ENCODE measurements at regions not wholly inside any gene's neighbourhood (a gene's known extent, or its start where the extent isn't known, plus 50 kb on each side); places are given as distances from the start of the nearest gene placed in this dataset.
A peak's percentile ranks its signal among the peaks of the same experiment; 100 is the strongest.

DNA sequence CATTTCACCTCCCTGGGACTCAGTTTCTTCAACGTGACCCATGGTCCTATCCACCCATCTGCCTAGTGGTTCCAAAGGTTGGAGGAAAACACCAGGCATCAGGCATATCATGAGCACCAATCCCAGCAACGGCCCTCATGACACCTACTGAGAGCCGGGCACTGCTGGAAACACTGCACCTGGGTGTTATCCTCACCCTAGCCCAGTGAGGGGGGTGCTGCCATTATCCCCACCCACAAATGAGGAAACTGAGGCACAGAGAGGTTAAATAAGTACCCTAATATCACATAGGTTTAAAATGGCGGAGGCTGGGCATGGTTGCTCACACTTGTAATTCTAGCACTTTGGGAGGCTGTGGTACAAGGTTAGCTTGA is 206.9 kb downstream of the MATN1 start:
- FAIRE-seq, result no peak
- no peak for DNase-seq (ENCODE audit: low spot score)

- FAIRE-seq (no peak), DNase-seq (ENCODE audit: low spot score) (no peak)
These were observed 207.5 kb downstream of the MATN1 start for GRCh38 chr1:30515755-30516484.

- FAIRE-seq, result no peak
- DNase-seq (ENCODE audit: low spot score), result no peak
These were observed 208.4 kb downstream of the MATN1 start for GRCh38 chr1:30514945-30515344.

DNA sequence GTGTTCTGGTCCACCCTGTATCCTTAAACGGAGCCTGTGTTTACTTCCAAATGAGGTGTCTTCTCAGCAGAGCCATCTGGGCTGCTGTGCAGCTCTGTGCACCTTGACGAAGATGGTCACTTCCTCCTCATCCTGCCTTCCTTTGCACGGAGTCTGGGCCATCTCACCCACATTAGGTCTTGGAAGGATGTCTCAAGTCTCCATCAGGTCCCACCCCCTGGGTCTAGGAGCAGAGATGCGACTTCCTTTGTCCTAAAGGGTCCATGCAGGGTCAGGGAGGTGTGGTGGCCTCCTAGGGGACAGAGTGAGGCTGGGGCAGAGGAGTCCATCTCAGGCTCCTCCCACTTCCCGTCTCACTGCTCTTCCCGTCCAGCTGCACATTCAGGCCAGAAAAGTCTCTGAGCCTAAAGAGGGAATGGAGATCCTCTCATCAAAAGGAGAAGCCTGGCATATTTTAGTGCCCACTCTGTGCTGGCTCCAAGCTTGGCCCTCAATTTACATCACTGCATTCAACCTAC is 209.2 kb downstream of the MATN1 start:
- no peak for DNase-seq (ENCODE audit: low spot score)
- FAIRE-seq, result no peak

DNA sequence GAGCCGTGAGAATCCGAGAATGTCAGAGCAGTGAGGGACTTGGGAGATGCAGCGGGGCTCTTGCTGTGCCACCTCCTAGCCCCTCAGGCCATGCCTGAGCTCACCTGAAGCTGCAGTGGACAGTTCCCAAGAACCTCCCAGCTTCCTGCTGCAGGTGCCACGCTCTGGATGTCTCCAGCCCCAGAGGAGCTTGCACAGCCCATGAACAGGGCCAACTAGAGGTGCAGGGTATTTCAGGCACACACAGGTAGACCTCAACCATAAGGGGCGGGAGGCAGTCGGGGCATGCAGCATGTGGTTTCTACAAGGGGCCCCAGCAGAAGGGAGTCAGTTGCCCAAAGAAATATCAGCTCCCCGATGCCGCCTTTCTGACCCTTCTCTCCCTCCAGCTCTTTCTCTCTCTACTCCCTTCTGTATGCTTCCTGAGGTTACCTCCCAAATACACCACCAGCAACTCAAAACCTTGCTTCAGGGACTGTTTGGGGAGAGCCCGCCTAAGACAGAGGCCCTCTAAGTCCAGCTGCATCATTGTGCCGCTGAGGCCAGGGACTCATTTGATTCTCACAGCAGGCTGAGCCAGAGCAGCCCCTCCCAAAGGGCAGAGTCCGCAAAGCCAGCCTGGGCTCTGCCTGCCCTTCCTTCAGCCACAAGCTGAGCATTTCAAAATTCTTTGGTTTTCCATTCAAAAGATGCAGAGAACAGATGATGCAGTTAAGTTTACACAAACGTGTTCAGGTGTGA is 209.8 kb downstream of the MATN1 start:
- DNase-seq (ENCODE audit: low spot score) (no peak), FAIRE-seq (no peak)

DNA sequence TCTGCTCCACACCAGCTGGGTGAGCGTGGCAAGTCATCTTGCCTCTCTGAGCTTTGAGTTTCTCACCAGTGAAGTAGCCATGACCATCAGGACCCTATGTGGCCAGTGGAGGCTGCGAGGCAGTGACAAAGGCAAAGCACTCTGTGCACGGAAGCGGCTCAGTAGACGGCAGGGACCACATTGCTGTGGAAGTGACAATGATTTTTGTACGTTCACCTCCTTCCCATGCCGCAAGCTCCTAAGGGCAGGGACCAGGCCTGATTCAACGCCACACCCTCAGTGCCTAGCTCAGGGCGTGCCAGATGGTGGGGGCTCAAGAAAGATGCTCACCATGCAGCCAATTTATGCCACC is 210.5 kb downstream of the MATN1 start:
- no peak for FAIRE-seq
- DNase-seq (ENCODE audit: low spot score), result no peak

GRCh38 chr1:30511991-30512913 is 211.1 kb downstream of the MATN1 start:
- DNase-seq (ENCODE audit: low spot score) (peak; percentile 91), FAIRE-seq (peak; percentile 57)

DNA sequence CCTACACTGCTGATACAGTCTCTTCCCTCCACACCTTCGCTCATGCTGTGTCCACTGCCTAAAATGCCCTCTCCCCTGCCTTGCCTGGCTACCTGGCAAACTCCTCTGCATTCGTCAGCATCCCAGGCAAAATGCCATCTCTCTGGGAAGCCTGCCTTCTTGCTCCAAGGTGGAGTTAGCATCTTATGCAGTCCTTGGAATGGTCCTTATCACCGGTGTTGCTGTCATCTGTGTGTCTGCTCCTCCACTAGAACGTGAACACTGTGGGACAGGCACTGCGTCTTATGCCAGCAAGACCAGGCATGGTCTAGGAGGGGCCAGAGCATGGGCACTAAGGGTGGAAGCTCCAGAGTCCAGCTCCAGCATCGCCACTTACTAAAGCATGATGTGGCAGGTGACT is 211.8 kb downstream of the MATN1 start:
- no peak for FAIRE-seq
- no peak for DNase-seq (ENCODE audit: low spot score)

DNA sequence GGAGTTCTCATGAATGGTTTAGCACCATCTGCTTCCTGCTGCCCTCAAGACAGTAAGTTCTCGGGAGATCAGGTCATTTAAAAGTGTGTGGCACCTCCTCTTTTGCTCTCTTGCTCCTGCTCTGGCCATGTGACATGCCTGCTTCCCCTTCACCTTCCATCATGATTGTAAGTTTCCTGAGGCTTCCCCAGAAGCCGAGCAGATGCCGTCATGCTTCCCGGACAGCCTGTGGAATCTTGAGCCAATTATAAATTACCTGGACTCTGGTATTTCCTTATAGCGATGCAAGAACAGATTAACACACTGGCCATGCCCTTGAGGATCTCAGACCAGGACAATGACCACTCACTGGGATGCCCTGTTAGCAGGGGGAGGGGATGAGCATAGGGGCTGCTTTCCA is 212.3 kb downstream of the MATN1 start:
- no peak for FAIRE-seq
- DNase-seq (ENCODE audit: low spot score), result no peak

DNA sequence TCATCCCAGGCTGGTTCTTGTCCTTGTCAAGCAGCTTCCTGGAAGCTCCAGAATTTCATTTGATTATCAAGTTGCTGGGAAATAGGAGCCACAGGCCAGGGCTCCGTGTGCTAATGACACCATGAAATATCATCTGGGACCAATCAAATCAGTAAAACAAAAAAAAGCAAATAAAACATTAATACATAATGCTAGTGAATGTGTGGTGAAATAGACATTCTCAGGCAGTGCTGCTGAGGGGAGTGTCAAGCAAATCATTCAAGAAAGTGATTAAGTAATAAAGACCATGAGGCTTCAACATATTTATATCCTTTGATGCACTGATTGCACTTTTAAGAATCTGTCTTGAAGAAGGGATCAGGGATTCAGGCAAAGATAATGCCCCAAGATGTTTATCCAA is 213.7 kb downstream of the MATN1 start:
- no peak for FAIRE-seq

GRCh38 chr1:30508611-30509010 is 214.8 kb downstream of the MATN1 start:
- FAIRE-seq (no peak), DNase-seq (ENCODE audit: low spot score) (no peak)

More for the DNA sequence above, 213.7 kb downstream of the MATN1 start:
- no peak for DNase-seq (ENCODE audit: low spot score)

- DNase-seq (ENCODE audit: low spot score) (no peak), FAIRE-seq (no peak)
These were observed 215.3 kb downstream of the MATN1 start for GRCh38 chr1:30508175-30508448.

DNA sequence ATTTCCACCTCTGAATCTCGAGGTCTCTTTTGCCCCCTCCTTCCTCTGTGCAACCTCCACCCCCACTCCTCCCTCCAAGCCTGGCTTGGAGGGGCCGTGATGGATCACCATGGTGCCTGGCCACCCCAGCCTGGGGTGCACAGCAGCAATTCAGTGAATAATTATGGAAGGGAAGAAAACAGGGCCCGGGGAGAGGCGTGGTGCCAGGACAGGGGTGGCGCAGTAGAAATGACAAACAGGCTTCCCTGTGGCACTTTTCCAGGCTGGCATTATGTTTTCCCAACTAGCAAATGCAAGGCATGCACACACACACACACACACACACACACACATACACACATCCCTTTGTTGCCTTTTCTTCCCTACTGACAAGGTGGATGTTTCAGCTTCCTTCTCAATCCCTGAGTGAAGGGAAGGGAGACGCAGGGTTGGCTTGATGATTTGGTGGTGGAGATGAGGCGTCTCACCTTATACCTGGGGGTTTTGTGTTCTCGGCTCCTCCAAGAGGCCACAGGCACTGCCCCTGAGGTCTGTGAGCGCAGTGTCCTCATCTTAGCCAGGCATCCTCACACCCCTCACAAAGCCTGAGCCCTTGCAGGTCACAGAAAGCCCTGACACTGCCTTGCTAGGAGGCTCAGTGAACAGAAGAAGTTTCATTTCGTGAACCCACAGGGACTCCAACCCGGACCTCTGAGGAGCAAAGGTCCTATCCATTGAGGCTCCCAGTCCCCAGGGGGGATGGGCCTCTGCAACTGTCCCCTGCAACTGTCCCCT is 215.8 kb downstream of the MATN1 start:
- no peak for DNase-seq (ENCODE audit: low spot score)

DNA sequence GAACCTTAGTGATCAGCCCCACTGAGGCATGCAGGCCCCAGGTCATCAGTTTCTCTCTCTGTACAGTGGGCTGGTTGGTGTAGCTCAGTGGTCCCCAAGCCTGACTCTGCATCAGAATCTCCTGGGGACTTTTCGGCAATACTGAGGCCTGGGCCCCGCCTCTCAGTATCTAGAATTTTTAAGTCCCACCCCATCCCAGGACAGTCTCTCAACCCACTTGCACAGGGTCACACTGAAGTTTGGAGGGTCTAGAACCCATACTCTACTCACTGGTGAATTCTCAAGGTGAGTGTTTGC is 216.4 kb downstream of the MATN1 start:
- DNase-seq (ENCODE audit: low spot score) (no peak), FAIRE-seq (no peak)

More for the DNA sequence above, 215.8 kb downstream of the MATN1 start:
- FAIRE-seq, result no peak

DNA sequence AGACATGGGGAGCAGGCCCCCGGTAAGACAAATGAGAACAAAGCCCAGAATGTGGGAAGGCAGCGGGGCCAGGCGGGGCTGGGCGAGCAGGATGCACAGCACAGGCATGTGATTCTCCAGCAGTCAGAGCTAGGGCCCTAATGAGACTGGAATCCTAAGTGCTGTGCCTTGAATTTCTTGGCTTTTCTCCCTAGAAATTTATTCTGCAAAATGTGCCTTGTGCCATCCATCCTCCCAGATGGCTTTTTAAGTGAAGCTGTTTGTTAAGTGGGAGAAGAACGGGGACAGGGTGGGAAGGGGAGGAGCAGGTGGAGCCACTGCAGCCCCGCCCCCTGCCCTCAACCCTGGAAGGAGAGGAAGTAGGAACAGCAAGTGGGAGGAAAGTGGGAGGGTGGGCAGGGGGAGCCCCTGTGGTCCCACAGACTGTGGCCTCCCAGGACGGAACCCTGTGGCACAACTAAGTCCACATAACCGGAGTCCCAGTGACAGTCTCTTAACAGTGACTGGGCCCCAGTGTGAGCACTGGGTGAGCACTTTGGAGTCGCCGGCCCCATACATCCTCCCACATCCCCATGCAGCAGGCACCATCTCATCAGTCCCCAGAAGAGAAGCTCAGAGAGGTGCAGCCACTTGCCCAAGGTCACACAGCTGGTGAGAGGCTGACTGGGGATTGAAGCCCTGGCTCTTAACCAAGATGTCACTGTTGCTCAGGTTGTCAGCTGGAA is 216.9 kb downstream of the MATN1 start:
- FAIRE-seq (no peak), DNase-seq (ENCODE audit: low spot score) (no peak)

DNA sequence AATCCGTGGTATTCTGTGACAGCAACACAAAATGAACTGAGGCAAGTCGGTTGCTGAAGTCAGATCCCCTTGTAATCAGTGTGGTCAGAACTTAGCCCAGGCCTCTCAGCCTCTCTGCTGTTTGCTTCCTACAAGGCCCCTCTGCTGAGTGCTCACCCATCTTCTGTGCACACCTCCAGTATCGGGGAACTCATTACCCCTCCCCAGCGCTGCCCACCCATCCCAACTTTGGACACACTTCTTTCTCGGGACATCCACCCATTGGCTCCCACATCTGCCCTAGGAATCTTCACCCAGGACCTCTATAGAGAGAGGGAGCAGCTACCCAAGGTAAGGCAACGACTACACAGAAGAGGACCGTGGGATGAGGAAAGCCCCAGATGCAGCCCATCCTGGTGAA is 217.5 kb downstream of the MATN1 start:
- FAIRE-seq (no peak), DNase-seq (ENCODE audit: low spot score) (no peak)

GRCh38 chr1:30492451-30492850 is 230.9 kb downstream of the MATN1 start:
- DNase-seq (ENCODE audit: low spot score) (no peak), FAIRE-seq (no peak)

- FAIRE-seq (no peak), DNase-seq (ENCODE audit: low spot score) (no peak)
These were observed 231.6 kb downstream of the MATN1 start for GRCh38 chr1:30491831-30492230.

GRCh38 chr1:30490554-30491053 is 232.8 kb downstream of the MATN1 start:
- FAIRE-seq, result no peak

GRCh38 chr1:30489737-30490389 is 233.5 kb downstream of the MATN1 start:
- DNase-seq (ENCODE audit: low spot score) (no peak), FAIRE-seq (no peak)

More at GRCh38 chr1:30490554-30491053, 232.8 kb downstream of the MATN1 start:
- DNase-seq (ENCODE audit: low spot score), result no peak

All from RCC 7860 (cell line).